Ishikawa (cell line): ENCODE measurements at regions not wholly inside any gene's neighbourhood (a gene's known extent, or its start where the extent isn't known, plus 50 kb on each side); places are given as distances from the start of the nearest gene placed in this dataset.

Source experiments
- CEBPB ChIP-seq: IDR thresholded peaks from 2 replicates; pipeline ENCODE4 v1.6.1; 2012
- EP300 ChIP-seq: IDR thresholded peaks from 2 replicates; pipeline ENCODE4 v1.6.1; 2012; ENCODE audit warnings: borderline replicate concordance
- FOXM1 ChIP-seq: IDR thresholded peaks from 2 replicates; pipeline ENCODE4 v1.6.1; 2012; ENCODE audit warnings: low read depth, borderline replicate concordance
- NFIC ChIP-seq: IDR thresholded peaks from 2 replicates; pipeline ENCODE4 v1.6.1; 2012
- RAD21 ChIP-seq: IDR thresholded peaks from 2 replicates; pipeline ENCODE4 v1.6.1; 2012; ENCODE audit warnings: low read depth
- YY1 ChIP-seq: IDR thresholded peaks from 2 replicates; pipeline ENCODE4 v1.6.1; 2012; ENCODE audit warnings: low read depth
- ZBTB7A ChIP-seq: IDR thresholded peaks from 2 replicates; pipeline ENCODE4 v1.6.1; 2012; ENCODE audit warnings: low read depth

GRCh38 chr1:193794239-193794638 lies 607.8 kb upstream of the B3GALT2 start:
- no peak for TF ChIP-seq RAD21
- TF ChIP-seq YY1 = no peak
- TF ChIP-seq CEBPB = no peak
- TF ChIP-seq FOXM1 = no peak
- TF ChIP-seq ZBTB7A = no peak
- TF ChIP-seq EP300 = no peak
- TF ChIP-seq NFIC = no peak
